ENCODE measurements at regions not wholly inside any gene's neighbourhood (a gene's known extent, or its start where the extent isn't known, plus 50 kb on each side); places are given as distances from the start of the nearest gene placed in this dataset.

DNA sequence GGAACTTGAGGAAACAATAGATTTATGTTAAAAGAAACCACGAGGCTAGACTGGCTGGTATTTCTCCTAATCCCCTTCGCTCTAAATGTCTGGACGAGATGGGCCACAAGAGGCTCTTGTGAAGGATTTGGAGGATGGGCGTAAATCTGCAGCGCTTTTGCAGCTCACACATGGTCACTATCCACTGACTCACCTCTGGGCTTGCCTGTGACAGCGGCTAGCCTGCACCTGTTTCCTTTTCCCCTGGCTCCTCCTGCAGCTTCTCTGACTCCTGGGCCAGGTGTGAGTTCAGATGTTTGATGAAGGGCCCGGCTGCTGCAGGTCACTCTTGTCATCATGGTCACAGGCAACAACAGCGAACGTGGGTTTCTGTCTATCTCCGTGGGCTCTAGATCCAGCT lies 629.4 kb downstream of the CBLN4 start:
- intact Hi-C loops (cut with micrococcal nuclease; ENCODE audit: unreplicated experiment) = no loop called here
- FAIRE-seq (no peak), DNase-seq (ENCODE audit: low read depth, low spot score) (no peak), ATAC-seq (no peak)
- RAD21 ChIA-PET (ENCODE audit: unreplicated experiment) = no interaction called here
- BruUV-seq (replicated peaks) = no TSS peak
- TF ChIP-seq TCF3 (IDR thresholded peaks at IDR 0.05; ENCODE audit: borderline replicate concordance, insufficient read depth, low read depth, low read length) = no peak
- TF ChIP-seq HDGF (IDR thresholded peaks at IDR 0.05) = no peak
- no peak for TF ChIP-seq GATAD2B (conservative IDR thresholded peaks at IDR 0.05; ENCODE audit: low read depth)
- no peak for TF ChIP-seq ESRRA (IDR thresholded peaks at IDR 0.05; ENCODE audit: low read length)
- TF ChIP-seq ZSCAN29 (IDR thresholded peaks at IDR 0.05) = no peak
- no peak for TF ChIP-seq BCL11A (IDR thresholded peaks at IDR 0.05; ENCODE audit: low read depth, low read length)
- no peak for TF ChIP-seq EZH2 (IDR thresholded peaks at IDR 0.05; ENCODE audit: borderline replicate concordance, control insufficient read depth, low read depth, low read length)
- no peak for TF ChIP-seq CREM (IDR thresholded peaks at IDR 0.05; ENCODE audit: low read depth)
- TF ChIP-seq IRF4 (IDR thresholded peaks at IDR 0.05; ENCODE audit: low read depth, low read length) = no peak
- no peak for TF ChIP-seq CHD2 (IDR thresholded peaks at IDR 0.05; ENCODE audit: borderline replicate concordance, low read depth, low read length)
- no peak for TF ChIP-seq MYB (IDR thresholded peaks at IDR 0.05; ENCODE audit: borderline replicate concordance, low read depth, low read length)
- TF ChIP-seq EP300 (IDR thresholded peaks at IDR 0.05; ENCODE audit: borderline replicate concordance in 1 of 2, control insufficient read depth in 1 of 2, low read depth in 2 of 2, low read length in 2 of 2) = no peak
- TF ChIP-seq, protein P1, sequence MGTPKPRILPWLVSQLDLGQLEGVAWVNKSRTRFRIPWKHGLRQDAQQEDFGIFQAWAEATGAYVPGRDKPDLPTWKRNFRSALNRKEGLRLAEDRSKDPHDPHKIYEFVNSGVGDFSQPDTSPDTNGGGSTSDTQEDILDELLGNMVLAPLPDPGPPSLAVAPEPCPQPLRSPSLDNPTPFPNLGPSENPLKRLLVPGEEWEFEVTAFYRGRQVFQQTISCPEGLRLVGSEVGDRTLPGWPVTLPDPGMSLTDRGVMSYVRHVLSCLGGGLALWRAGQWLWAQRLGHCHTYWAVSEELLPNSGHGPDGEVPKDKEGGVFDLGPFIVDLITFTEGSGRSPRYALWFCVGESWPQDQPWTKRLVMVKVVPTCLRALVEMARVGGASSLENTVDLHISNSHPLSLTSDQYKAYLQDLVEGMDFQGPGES (IDR thresholded peaks at IDR 0.05) = no peak
- TF ChIP-seq, protein P2, sequence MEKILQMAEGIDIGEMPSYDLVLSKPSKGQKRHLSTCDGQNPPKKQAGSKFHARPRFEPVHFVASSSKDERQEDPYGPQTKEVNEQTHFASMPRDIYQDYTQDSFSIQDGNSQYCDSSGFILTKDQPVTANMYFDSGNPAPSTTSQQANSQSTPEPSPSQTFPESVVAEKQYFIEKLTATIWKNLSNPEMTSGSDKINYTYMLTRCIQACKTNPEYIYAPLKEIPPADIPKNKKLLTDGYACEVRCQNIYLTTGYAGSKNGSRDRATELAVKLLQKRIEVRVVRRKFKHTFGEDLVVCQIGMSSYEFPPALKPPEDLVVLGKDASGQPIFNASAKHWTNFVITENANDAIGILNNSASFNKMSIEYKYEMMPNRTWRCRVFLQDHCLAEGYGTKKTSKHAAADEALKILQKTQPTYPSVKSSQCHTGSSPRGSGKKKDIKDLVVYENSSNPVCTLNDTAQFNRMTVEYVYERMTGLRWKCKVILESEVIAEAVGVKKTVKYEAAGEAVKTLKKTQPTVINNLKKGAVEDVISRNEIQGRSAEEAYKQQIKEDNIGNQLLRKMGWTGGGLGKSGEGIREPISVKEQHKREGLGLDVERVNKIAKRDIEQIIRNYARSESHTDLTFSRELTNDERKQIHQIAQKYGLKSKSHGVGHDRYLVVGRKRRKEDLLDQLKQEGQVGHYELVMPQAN (conservative IDR thresholded peaks at IDR 0.05) = no peak
- no peak for TF ChIP-seq EED (IDR thresholded peaks at IDR 0.05; ENCODE audit: low read depth)
- no peak for TF ChIP-seq NFYB (IDR thresholded peaks at IDR 0.05; ENCODE audit: insufficient read depth, low read depth, low read length)
- TF ChIP-seq, protein P3, sequence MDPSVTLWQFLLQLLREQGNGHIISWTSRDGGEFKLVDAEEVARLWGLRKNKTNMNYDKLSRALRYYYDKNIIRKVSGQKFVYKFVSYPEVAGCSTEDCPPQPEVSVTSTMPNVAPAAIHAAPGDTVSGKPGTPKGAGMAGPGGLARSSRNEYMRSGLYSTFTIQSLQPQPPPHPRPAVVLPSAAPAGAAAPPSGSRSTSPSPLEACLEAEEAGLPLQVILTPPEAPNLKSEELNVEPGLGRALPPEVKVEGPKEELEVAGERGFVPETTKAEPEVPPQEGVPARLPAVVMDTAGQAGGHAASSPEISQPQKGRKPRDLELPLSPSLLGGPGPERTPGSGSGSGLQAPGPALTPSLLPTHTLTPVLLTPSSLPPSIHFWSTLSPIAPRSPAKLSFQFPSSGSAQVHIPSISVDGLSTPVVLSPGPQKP (IDR thresholded peaks at IDR 0.05; ENCODE audit: low read depth, low read length) = no peak
- no peak for TF ChIP-seq TAF1 (IDR thresholded peaks at IDR 0.05; ENCODE audit: borderline replicate concordance, low read depth, low read length)
- TF ChIP-seq, protein P4, sequence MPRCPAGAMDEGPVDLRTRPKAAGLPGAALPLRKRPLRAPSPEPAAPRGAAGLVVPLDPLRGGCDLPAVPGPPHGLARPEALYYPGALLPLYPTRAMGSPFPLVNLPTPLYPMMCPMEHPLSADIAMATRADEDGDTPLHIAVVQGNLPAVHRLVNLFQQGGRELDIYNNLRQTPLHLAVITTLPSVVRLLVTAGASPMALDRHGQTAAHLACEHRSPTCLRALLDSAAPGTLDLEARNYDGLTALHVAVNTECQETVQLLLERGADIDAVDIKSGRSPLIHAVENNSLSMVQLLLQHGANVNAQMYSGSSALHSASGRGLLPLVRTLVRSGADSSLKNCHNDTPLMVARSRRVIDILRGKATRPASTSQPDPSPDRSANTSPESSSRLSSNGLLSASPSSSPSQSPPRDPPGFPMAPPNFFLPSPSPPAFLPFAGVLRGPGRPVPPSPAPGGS (IDR thresholded peaks at IDR 0.05; ENCODE audit: borderline replicate concordance, insufficient read depth, low read depth, low read length, poor library complexity, severe bottlenecking) = no peak
- TF ChIP-seq STAT3 (IDR thresholded peaks at IDR 0.05; ENCODE audit: low read depth, low read length) = no peak
- Histone ChIP-seq H3K79me2 (ENCODE audit: control insufficient read depth, insufficient read depth, low read length) (no peaks in the 10 kb centered on the region), H3K4me3 (no peak overlapping the region), H3K27me3 (replicated peaks in 1 of 2; ENCODE audit: control insufficient read depth in 2 of 2, insufficient read depth in 2 of 2, low read length in 1 of 2) (no peaks in the 10 kb centered on the region), H3K4me1 (ENCODE audit: control insufficient read depth, insufficient read depth, low read length) (no peaks in the 10 kb centered on the region), H3K27ac (ENCODE audit: control insufficient read depth, insufficient read depth) (no peak overlapping the region), H4K20me1 (ENCODE audit: control insufficient read depth, insufficient read depth) (no peaks in the 10 kb centered on the region), H2AFZ (ENCODE audit: control insufficient read depth, low read depth, low read length) (no peak overlapping the region), H3K9ac (ENCODE audit: control insufficient read depth, insufficient read depth, low read length) (no peak overlapping the region), H3K4me2 (ENCODE audit: control insufficient read depth, insufficient read depth) (no peak overlapping the region), H3K9me3 (replicated peaks; ENCODE audit: control insufficient read depth, insufficient read depth, low read length) (no peaks in the 10 kb centered on the region), H3K36me3 (ENCODE audit: control insufficient read depth in 2 of 2, insufficient read depth in 2 of 2, low read length in 1 of 2) (no peaks in the 10 kb centered on the region)
- in situ Hi-C loops (cut with MboI) = no loop called here
- SMC1A ChIA-PET (ENCODE audit: uncharacterized antibody, unreplicated experiment) = no interaction called here
- 21% methylated on average over 10 of the region's 10 CpGs for WGBS (ENCODE audit: insufficient coverage, insufficient replicate concordance, low lambda C conversion rate, missing lambda C conversion rate)
- POLR2A ChIA-PET = no interaction called here
- CTCF ChIA-PET = no interaction called here

All from GM12878 (cell line).